GM19463 (cell line): ENCODE measurements at regions not wholly inside any gene's neighbourhood (a gene's known extent, or its start where the extent isn't known, plus 50 kb on each side); places are given as distances from the start of the nearest gene placed in this dataset.
"Not testable (repeated sequence)": the region's sequence is repeated elsewhere in the genome, so short reads cannot be mapped to it uniquely, and the experiment has no call there.

Experiments
- ATAC-seq: cut with Tn5 transposase; IDR thresholded peaks from one replicate; pipeline ENCODE4 v1.9.1; 2021; ENCODE audit warnings: mild to moderate bottlenecking, moderate library complexity; ENCODE audit not compliant: unreplicated experiment

- peak; percentile 19 for ATAC-seq
Measured at GRCh38 chr10:23742807-23743206, 303.9 kb downstream of the OTUD1 start.

GRCh38 chr10:23754179-23754578 lies 315.3 kb downstream of the OTUD1 start:
- ATAC-seq = no peak

GRCh38 chr10:23754941-23755340 lies 316.1 kb downstream of the OTUD1 start:
- no peak for ATAC-seq

GRCh38 chr10:23755556-23755955 lies 316.7 kb downstream of the OTUD1 start:
- no peak for ATAC-seq

- ATAC-seq = no peak
Measured at GRCh38 chr10:23768281-23768680, 329.4 kb downstream of the OTUD1 start.

GRCh38 chr10:23777153-23777552 lies 338.3 kb downstream of the OTUD1 start:
- ATAC-seq = no peak

GRCh38 chr10:23779301-23779700 lies 340.4 kb downstream of the OTUD1 start:
- ATAC-seq = no peak

GRCh38 chr10:23780331-23780730 lies 341.5 kb downstream of the OTUD1 start:
- no peak for ATAC-seq

GRCh38 chr10:23786594-23786993 lies 347.7 kb downstream of the OTUD1 start:
- ATAC-seq = no peak

- no peak for ATAC-seq
Measured at GRCh38 chr10:23793577-23793976, 354.7 kb downstream of the OTUD1 start.

GRCh38 chr10:23797452-23797851 lies 358.6 kb downstream of the OTUD1 start:
- ATAC-seq = not testable (repeated sequence)

- no peak for ATAC-seq
Measured at GRCh38 chr10:23804125-23804524, 365.2 kb downstream of the OTUD1 start.

GRCh38 chr10:23813687-23814086 lies 374.8 kb downstream of the OTUD1 start:
- ATAC-seq = no peak

- ATAC-seq = no peak
Measured at GRCh38 chr10:23818484-23818883, 379.6 kb downstream of the OTUD1 start.

GRCh38 chr10:23820792-23821191 lies 381.9 kb downstream of the OTUD1 start:
- ATAC-seq = no peak

GRCh38 chr10:23824822-23825221 lies 384.1 kb upstream of the KIAA1217 start:
- ATAC-seq = no peak

- ATAC-seq = no peak
Measured at GRCh38 chr10:23826421-23826820, 382.5 kb upstream of the KIAA1217 start.

- ATAC-seq = no peak
Measured at GRCh38 chr10:23829556-23829955, 379.4 kb upstream of the KIAA1217 start.

- ATAC-seq = no peak
Measured at GRCh38 chr10:23834091-23834490, 374.8 kb upstream of the KIAA1217 start.

- no peak for ATAC-seq
Measured at GRCh38 chr10:23850631-23851030, 358.3 kb upstream of the KIAA1217 start.

GRCh38 chr10:23859598-23859997 lies 349.3 kb upstream of the KIAA1217 start:
- no peak for ATAC-seq

- ATAC-seq = no peak
Measured at GRCh38 chr10:23864631-23865147, 344.2 kb upstream of the KIAA1217 start.

GRCh38 chr10:23866985-23867384 lies 342.0 kb upstream of the KIAA1217 start:
- ATAC-seq = not testable (repeated sequence)
